ENCODE measurements at regions not wholly inside any gene's neighbourhood (a gene's known extent, or its start where the extent isn't known, plus 50 kb on each side); places are given as distances from the start of the nearest gene placed in this dataset.

DNA sequence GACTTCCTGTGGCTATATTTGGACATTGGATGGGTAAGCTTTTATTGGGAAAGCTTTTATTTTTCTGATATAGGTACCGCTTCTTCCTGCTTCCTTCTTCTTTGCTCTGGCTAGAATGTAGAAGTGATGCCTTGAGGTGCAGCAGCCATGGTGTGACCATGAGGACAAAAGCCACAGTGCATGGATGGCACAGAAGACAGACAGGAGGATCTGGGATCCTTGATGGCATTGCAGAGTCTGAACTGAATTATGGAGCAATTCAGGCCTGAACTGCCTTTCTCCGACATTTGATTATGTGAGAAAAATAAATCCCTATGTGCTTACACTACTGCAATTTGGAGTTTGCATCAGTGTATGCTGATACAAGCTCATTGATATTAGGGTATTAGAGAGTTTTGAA is 191.3 kb upstream of the CRY1 start:
- DNase-seq (ENCODE audit: extremely low read depth, low read depth), result no peak
- TF ChIP-seq, protein P1, sequence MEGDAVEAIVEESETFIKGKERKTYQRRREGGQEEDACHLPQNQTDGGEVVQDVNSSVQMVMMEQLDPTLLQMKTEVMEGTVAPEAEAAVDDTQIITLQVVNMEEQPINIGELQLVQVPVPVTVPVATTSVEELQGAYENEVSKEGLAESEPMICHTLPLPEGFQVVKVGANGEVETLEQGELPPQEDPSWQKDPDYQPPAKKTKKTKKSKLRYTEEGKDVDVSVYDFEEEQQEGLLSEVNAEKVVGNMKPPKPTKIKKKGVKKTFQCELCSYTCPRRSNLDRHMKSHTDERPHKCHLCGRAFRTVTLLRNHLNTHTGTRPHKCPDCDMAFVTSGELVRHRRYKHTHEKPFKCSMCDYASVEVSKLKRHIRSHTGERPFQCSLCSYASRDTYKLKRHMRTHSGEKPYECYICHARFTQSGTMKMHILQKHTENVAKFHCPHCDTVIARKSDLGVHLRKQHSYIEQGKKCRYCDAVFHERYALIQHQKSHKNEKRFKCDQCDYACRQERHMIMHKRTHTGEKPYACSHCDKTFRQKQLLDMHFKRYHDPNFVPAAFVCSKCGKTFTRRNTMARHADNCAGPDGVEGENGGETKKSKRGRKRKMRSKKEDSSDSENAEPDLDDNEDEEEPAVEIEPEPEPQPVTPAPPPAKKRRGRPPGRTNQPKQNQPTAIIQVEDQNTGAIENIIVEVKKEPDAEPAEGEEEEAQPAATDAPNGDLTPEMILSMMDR (IDR thresholded peaks at IDR 0.05; ENCODE audit: low read depth, low read length), result no peak

DNA sequence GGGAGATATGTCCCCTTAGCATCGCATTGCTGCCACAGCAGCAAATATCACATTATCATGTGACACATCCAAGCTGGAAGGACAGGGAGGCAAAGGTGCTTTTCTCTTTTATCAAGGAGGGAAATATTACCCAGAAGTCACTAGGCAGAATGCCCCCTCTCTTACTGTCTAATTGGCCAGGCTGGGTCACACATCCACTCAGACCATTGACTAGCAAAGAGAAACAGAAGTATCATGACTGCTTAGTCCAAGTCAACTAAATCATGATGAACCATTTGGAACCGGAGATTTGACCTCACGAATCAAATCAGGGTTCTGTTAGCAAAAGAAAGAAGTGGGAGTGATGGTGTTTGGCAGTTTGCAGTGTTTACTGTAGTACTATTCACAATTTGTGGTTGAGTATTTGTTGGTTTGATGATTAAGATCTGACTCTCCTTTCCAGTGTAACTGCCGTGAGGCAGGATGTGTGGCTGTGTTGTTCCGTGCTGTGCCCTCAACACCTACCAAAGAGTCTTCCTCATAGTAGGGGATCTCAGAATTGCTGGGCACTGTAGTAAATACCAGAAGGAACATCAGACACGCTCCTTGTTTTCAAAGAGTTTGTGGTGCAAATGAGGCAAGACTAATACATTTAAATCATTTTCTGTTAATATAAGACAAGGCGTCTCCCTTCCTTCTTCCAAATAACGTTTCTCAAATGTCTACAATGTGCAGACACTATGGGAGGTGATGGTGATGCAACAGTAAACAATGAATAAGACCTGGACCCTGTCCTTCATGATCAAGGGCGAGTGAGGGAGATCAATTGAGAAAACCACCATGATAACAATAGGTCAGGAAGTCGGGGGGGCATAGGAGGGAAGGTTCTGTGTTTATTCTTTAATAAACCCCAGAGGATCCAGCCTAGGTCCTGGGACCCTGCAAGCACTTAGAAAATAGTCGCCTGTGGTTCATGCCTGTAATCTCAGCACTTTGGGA is 194.4 kb upstream of the CRY1 start:
- no peak for DNase-seq (ENCODE audit: extremely low read depth, low read depth)
- TF ChIP-seq, protein P1 (IDR thresholded peaks at IDR 0.05; ENCODE audit: low read depth, low read length), result no peak

GRCh38 chr12:107288414-107289127 is 195.2 kb upstream of the CRY1 start:
- TF ChIP-seq, protein P1 (IDR thresholded peaks at IDR 0.05; ENCODE audit: low read depth, low read length), result no peak
- DNase-seq (ENCODE audit: extremely low read depth, low read depth), result no peak

- TF ChIP-seq, protein P1 (IDR thresholded peaks at IDR 0.05; ENCODE audit: low read depth, low read length), result no peak
- no peak for DNase-seq (ENCODE audit: extremely low read depth, low read depth)
These were observed 197.7 kb upstream of the CRY1 start for GRCh38 chr12:107291018-107291417.

DNA sequence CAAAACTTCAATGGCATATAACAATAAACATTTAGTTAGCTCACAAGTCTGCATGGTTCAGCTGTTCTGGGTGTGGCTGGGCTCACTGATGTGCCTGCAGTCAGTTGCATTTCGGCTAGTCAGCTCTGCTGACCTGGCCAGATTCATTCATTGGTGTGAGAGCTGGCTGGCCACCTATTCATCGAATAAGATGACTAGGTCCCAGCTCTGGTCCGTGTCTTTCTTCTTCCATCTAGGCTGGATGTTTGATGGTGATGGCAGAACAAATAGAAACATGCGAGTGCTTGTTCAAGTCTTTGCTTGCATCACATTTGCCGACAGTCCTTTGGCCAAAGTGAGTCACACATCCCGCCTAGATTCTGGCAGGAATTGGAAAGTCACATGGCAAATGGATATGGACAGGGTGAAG is 203.3 kb upstream of the CRY1 start:
- TF ChIP-seq, protein P1 (IDR thresholded peaks at IDR 0.05; ENCODE audit: low read depth, low read length), result no peak
- no peak for DNase-seq (ENCODE audit: extremely low read depth, low read depth)

- TF ChIP-seq, protein P1 (IDR thresholded peaks at IDR 0.05; ENCODE audit: low read depth, low read length), result no peak
- DNase-seq (ENCODE audit: extremely low read depth, low read depth), result no peak
These were observed 209.4 kb upstream of the CRY1 start for GRCh38 chr12:107302649-107303341.
